H1 (cell line): ENCODE measurements at regions not wholly inside any gene's neighbourhood (a gene's known extent, or its start where the extent isn't known, plus 50 kb on each side); places are given as distances from the start of the nearest gene placed in this dataset.

Experiments used
- CTCF ChIA-PET: fragments of 300-600 bp; sonication (Branson Sonifier 250); formaldehyde crosslinking; loops from one replicate; lab custom pipeline; 2021; ENCODE audit not compliant: partially characterized antibody; lab: Charles Lee
- POLR2A ChIA-PET: fragments of 300-600 bp; sonication (Branson Sonifier 250); formaldehyde crosslinking; loops from one replicate; lab custom pipeline; 2021; ENCODE audit warnings: inconsistent platforms; ENCODE audit not compliant: partially characterized antibody; lab: Charles Lee
- DNase-seq, 2 experiments: peaks; one replicate each; pipeline versions ENCODE4 v3.0.0 to v3.0.0-alpha.2; 2010 to 2022; ENCODE audit warnings: low spot score in 2 of 2, low read depth in 1 of 2, mixed read lengths in 1 of 2
- FAIRE-seq: peaks from 2 replicates; lab custom pipeline; 2011; peaks lifted over from hg19 to GRCh38; lab: Jason Lieb, UNC
- H2AFZ ChIP-seq: 2 replicates; pipeline ENCODE4 v1.8.1; 2012; ENCODE audit warnings: low read length, inconsistent platforms
- H2AK5ac ChIP-seq: 2 replicates; pipeline ENCODE4 v1.6.1; 2013; ENCODE audit warnings: low read depth, low read length
- H2BK120ac ChIP-seq: replicated peaks from 2 replicates; pipeline ENCODE3; 2013; ENCODE audit warnings: low read depth, low read length, inconsistent platforms
- H2BK12ac ChIP-seq: 2 replicates; pipeline ENCODE4 v1.6.1; 2013; ENCODE audit warnings: low read depth, low read length
- H2BK15ac ChIP-seq: 2 replicates; pipeline ENCODE4 v1.6.1; 2013; ENCODE audit warnings: low read length
- H2BK20ac ChIP-seq: 2 replicates; pipeline ENCODE4 v1.6.1; 2013; ENCODE audit warnings: low read length
- H2BK5ac ChIP-seq: 2 replicates; pipeline ENCODE4 v1.6.1; 2013; ENCODE audit warnings: low read depth, low read length
- H3K14ac ChIP-seq: 2 replicates; pipeline ENCODE4 v1.6.1; 2013; ENCODE audit warnings: inconsistent platforms; ENCODE audit not compliant: insufficient read length
- H3K18ac ChIP-seq: 2 replicates; pipeline ENCODE4 v1.6.1; 2013; ENCODE audit warnings: low read length; ENCODE audit errors: extremely low read depth
- H3K23ac ChIP-seq: 2 replicates; pipeline ENCODE4 v1.6.1; 2013; ENCODE audit warnings: inconsistent platforms; ENCODE audit not compliant: insufficient read length
- H3K23me2 ChIP-seq: 2 replicates; pipeline ENCODE4 v1.6.1; 2013; ENCODE audit warnings: low read depth, low read length
- H3K27ac ChIP-seq: 2 replicates; pipeline ENCODE4 v1.6.1; 2011; ENCODE audit warnings: low read depth, low read length, inconsistent platforms
- H3K27me3 ChIP-seq, 4 experiments: replicated peaks in 1 of 4; 1 replicate in 1 of 4; 2 replicates in 3 of 4; pipeline versions ENCODE4 v1.6.1 to v1.8.1; 2011 to 2013; ENCODE audit warnings: low read length in 3 of 4, mild to moderate bottlenecking in 3 of 4, inconsistent platforms in 2 of 4, mixed read lengths in 2 of 4, moderate library complexity in 1 of 4; ENCODE audit not compliant: control insufficient read depth in 3 of 4, insufficient read depth in 3 of 4; ENCODE audit errors: extremely low read depth in 1 of 4
- H3K36me3 ChIP-seq, 4 experiments: 2 replicates each; pipeline versions ENCODE4 v1.6.1 to v1.8.1; 2011 to 2013; ENCODE audit warnings: mild to moderate bottlenecking in 4 of 4, low read length in 3 of 4, moderate library complexity in 2 of 4, control low read depth in 1 of 4, inconsistent platforms in 1 of 4; ENCODE audit not compliant: insufficient read depth in 4 of 4, control insufficient read depth in 2 of 4
- H3K4ac ChIP-seq: replicated peaks from 2 replicates; pipeline ENCODE3; 2013; ENCODE audit warnings: low read length, low read depth, mixed read lengths, inconsistent platforms; ENCODE audit not compliant: insufficient read length
- H3K4me1 ChIP-seq, 4 experiments: replicated peaks in 1 of 4; 1 replicate in 1 of 4; 2 replicates in 3 of 4; pipeline versions ENCODE4 v1.6.1 to v1.8.1; 2011 to 2013; ENCODE audit warnings: low read length in 3 of 4, inconsistent platforms in 2 of 4, mixed read lengths in 1 of 4; ENCODE audit not compliant: insufficient read depth in 4 of 4, control insufficient read depth in 3 of 4
- H3K4me2 ChIP-seq, 2 experiments: 2 replicates each; pipeline versions ENCODE4 v1.6.1 to v1.8.1; 2011 to 2013; ENCODE audit warnings: low read depth in 2 of 2, low read length in 2 of 2, control low read depth in 1 of 2, inconsistent platforms in 1 of 2, mild to moderate bottlenecking in 1 of 2; ENCODE audit not compliant: insufficient read depth in 1 of 2
- H3K4me3 ChIP-seq, 4 experiments: fragments of 200-600, 300-600 bp in 1 of 4; sonication (generic), shearing (Covaris generic), sonication (Bioruptor Twin) in 1 of 4; 2 replicates each; pipeline versions ENCODE4 v1.5.1 to v1.8.1; 2011 to 2016; ENCODE audit warnings: low read length in 4 of 4, low read depth in 3 of 4, control low read depth in 2 of 4, inconsistent platforms in 2 of 4, mild to moderate bottlenecking in 2 of 4, mixed read lengths in 1 of 4, moderate library complexity in 1 of 4; ENCODE audit not compliant: insufficient read depth in 2 of 4; ENCODE audit errors: extremely low read depth in 1 of 4
- H3K56ac ChIP-seq: replicated peaks from 2 replicates; pipeline ENCODE3; 2013; ENCODE audit warnings: low read depth, mild to moderate bottlenecking, mixed read lengths, low read length, inconsistent platforms; ENCODE audit not compliant: insufficient read length
- H3K79me1 ChIP-seq: 2 replicates; pipeline ENCODE4 v1.6.1; 2013; ENCODE audit warnings: low read depth, low read length, control low read depth
- H3K79me2 ChIP-seq, 2 experiments: 2 replicates each; pipeline versions ENCODE4 v1.6.1 to v1.8.1; 2012 to 2013; ENCODE audit warnings: low read length in 2 of 2, mild to moderate bottlenecking in 2 of 2, inconsistent platforms in 1 of 2; ENCODE audit not compliant: insufficient read depth in 2 of 2, control insufficient read depth in 1 of 2
- H3K9ac ChIP-seq, 4 experiments: replicated peaks in 1 of 4; 1 replicate in 1 of 4; 2 replicates in 3 of 4; pipeline versions ENCODE4 v1.6.1 to v1.8.1; 2011 to 2013; ENCODE audit warnings: low read depth in 3 of 4, low read length in 3 of 4, control low read depth in 2 of 4, mild to moderate bottlenecking in 2 of 4, moderate library complexity in 2 of 4, inconsistent platforms in 1 of 4; ENCODE audit errors: extremely low read depth in 1 of 4
- H3K9me3 ChIP-seq, 2 experiments: 2 replicates each; pipeline versions ENCODE4 v1.6.1 to v1.8.1; 2012 to 2013; ENCODE audit warnings: mild to moderate bottlenecking in 2 of 2, moderate library complexity in 2 of 2, control low read depth in 1 of 2, inconsistent platforms in 1 of 2, low read depth in 1 of 2, low read length in 1 of 2, mixed read lengths in 1 of 2; ENCODE audit not compliant: insufficient read depth in 2 of 2
- H4K20me1 ChIP-seq, 2 experiments: replicated peaks in 1 of 2; 2 replicates each; pipeline versions ENCODE3 to v1.8.1; 2011 to 2013; ENCODE audit warnings: inconsistent platforms in 2 of 2, low read length in 2 of 2, mild to moderate bottlenecking in 1 of 2; ENCODE audit not compliant: insufficient read depth in 2 of 2, control insufficient read depth in 1 of 2
- H4K5ac ChIP-seq: 2 replicates; pipeline ENCODE4 v1.6.1; 2013; ENCODE audit warnings: low read length, low read depth, mixed read lengths, inconsistent platforms; ENCODE audit not compliant: insufficient read length
- H4K8ac ChIP-seq: 2 replicates; pipeline ENCODE4 v1.8.0; 2013; ENCODE audit warnings: mild to moderate bottlenecking, moderate library complexity, low read length, inconsistent platforms; ENCODE audit not compliant: insufficient read depth; ENCODE audit errors: extremely low read depth
- H4K91ac ChIP-seq: replicated peaks from 2 replicates; pipeline ENCODE3; 2013; ENCODE audit warnings: low read length, mixed read lengths, inconsistent platforms; ENCODE audit not compliant: insufficient read length
- JUND ChIP-seq: IDR thresholded peaks from 2 replicates; pipeline ENCODE4 v1.6.1; 2011; ENCODE audit warnings: mild to moderate bottlenecking, improper control_type of control experiment, low read length
- TEAD4 ChIP-seq: IDR thresholded peaks from 2 replicates; pipeline ENCODE4 v1.6.1; 2012; ENCODE audit warnings: low read depth, low read length, inconsistent platforms, mixed read lengths
- WGBS, 2 experiments: shearing (Covaris generic) in 1 of 2; methylation state at CpG; one replicate each; pipeline versions ENCODE4 v1.1.6 to v1.1.7; 2013 to 2015; ENCODE audit warnings: low lambda C conversion rate in 2 of 2, mixed read lengths in 2 of 2, inconsistent platforms in 1 of 2, low coverage in 1 of 2, missing lambda C conversion rate in 1 of 2; ENCODE audit not compliant: insufficient replicate concordance in 2 of 2, insufficient coverage in 1 of 2, insufficient read length in 1 of 2; ENCODE audit errors: extremely low coverage in 1 of 2, missing lambda C conversion rate in 1 of 2; 5-methylcytosine and 5-hydroxymethylcytosine counted together

DNA sequence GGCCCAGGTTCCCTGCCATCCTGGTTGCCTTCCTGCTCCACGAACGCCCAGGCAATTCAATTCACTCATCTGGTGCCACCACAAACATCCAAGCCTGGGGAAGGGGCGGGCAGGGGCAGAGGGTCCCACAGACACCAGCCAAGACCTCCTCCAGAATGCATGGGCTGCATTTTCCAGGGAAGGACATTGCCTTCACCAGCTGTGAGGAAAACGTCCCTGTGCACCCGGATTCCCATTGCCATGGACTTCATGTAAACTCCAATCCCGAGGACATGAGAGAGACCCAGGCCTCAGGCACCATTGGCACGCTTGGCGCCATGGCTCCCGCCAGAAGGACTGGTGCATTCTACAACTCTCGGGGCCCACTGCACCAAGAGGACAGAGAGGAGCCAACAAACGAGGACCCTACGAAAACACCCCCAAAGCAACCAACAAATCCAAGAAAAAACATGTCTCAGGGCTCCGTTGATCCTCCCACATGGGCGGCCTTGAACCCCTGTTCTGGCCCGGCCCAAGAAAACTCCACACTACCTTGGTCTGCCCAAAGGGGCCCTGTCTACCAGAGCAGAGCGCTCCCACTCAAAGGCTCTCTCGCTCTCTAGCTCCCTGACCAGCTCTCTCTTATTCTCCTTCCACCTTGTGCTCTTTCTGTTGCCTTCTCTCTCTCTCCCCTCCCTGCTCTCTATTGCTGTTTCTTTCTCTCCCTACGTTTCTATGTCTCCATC lies 183.9 kb downstream of the ALG10 start:
- no peak overlapping the region for H3K23ac ChIP-seq
- H2BK12ac ChIP-seq = no peak overlapping the region
- CTCF ChIA-PET = no interaction called here
- H3K9me3 ChIP-seq = peaks cover 81 to 93% of the 10 kb centered on the region in 2 experiments
- H3K56ac ChIP-seq = no peak overlapping the region
- no peaks in the 10 kb centered on the region for H3K4me1 ChIP-seq
- H4K20me1 ChIP-seq = no peaks in the 10 kb centered on the region
- no peak overlapping the region for H3K14ac ChIP-seq
- H3K27me3 ChIP-seq = no peaks in the 10 kb centered on the region
- H4K5ac ChIP-seq = no peak overlapping the region
- H2BK20ac ChIP-seq = no peak overlapping the region
- POLR2A ChIA-PET = no interaction called here
- no peak for DNase-seq
- no peaks in the 10 kb centered on the region for H3K23me2 ChIP-seq
- FAIRE-seq = no peak
- H2BK120ac ChIP-seq = no peak overlapping the region
- 74% methylated on average over 17 of the region's 18 CpGs; no CpG with 5 or more reads in 1 of the 2 experiments for whole genome bisulfite sequencing, 2 experiments
- no peak overlapping the region for H3K9ac ChIP-seq
- H2BK5ac ChIP-seq = no peak overlapping the region
- H3K36me3 ChIP-seq = no peaks in the 10 kb centered on the region
- H2AK5ac ChIP-seq = no peak overlapping the region
- no peak overlapping the region for H3K4me3 ChIP-seq
- no peak overlapping the region for H4K91ac ChIP-seq
- no peak overlapping the region for H2BK15ac ChIP-seq
- no peak overlapping the region for H3K4me2 ChIP-seq
- no peak overlapping the region for H2AFZ ChIP-seq
- H3K18ac ChIP-seq = no peak overlapping the region
- TF ChIP-seq JUND (no peak), TEAD4 (no peak)
- no peak overlapping the region for H4K8ac ChIP-seq
- no peak overlapping the region for H3K4ac ChIP-seq
- H3K79me2 ChIP-seq = no peaks in the 10 kb centered on the region
- no peaks in the 10 kb centered on the region for H3K79me1 ChIP-seq
- H3K27ac ChIP-seq = no peak overlapping the region
